HEK293 (cell line): ENCODE measurements at regions not wholly inside any gene's neighbourhood (a gene's known extent, or its start where the extent isn't known, plus 50 kb on each side); places are given as distances from the start of the nearest gene placed in this dataset.

ENCODE experiments used
- CTCF ChIP-seq: fragments of 450-650 bp; formaldehyde crosslinking; IDR thresholded peaks from 2 replicates; pipeline ENCODE4 v1.5.1; 2016; ENCODE audit warnings: missing biosample characterization, missing genetic modification characterization
- ZNF184 ChIP-seq: fragments of 450-650 bp; IDR thresholded peaks from 2 replicates; pipeline ENCODE4 v1.5.1; 2018; ENCODE audit warnings: missing biosample characterization, mild to moderate bottlenecking, missing genetic modification characterization
- ZNF274 ChIP-seq, 2 experiments: fragments of 200-500 bp in 1 of 2; fragments of 450-650 bp in 1 of 2; sonication (Bioruptor generic) in 1 of 2; formaldehyde crosslinking in 1 of 2; IDR thresholded peaks; 2 replicates each; pipeline versions ENCODE4 v1.5.1 to v1.6.1; 2014 to 2016; ENCODE audit warnings: borderline replicate concordance in 1 of 2, inconsistent platforms in 1 of 2, low read length in 1 of 2, missing biosample characterization in 1 of 2, missing genetic modification characterization in 1 of 2
- ZNF302 ChIP-seq: fragments of 450-650 bp; formaldehyde crosslinking; IDR thresholded peaks from 2 replicates; pipeline ENCODE4 v1.5.1; 2016; ENCODE audit warnings: missing biosample characterization, missing genetic modification characterization, low read depth
- TF ChIP-seq, protein P1 (sequence below): sonication (generic); formaldehyde crosslinking; IDR thresholded peaks from 2 replicates; pipeline ENCODE4 v1.8.1; 2022; ENCODE audit warnings: mild to moderate bottlenecking, moderate library complexity, missing genetic modification reagents
- TF ChIP-seq, protein P2 (sequence below): fragments of 450-650 bp; formaldehyde crosslinking; optimal IDR thresholded peaks from 2 replicates; pipeline ENCODE3; 2016; ENCODE audit warnings: missing biosample characterization, mild to moderate bottlenecking, missing genetic modification characterization
- TF ChIP-seq, protein P3 (sequence below): fragments of 450-650 bp; formaldehyde crosslinking; IDR thresholded peaks from 2 replicates; pipeline ENCODE4 v1.5.1; 2016; ENCODE audit warnings: missing biosample characterization, missing genetic modification characterization

GRCh38 chr4:125739760-125740159, 425.0 kb downstream of the FAT4 start:
- TF ChIP-seq CTCF (no peak), ZNF274 (IDR thresholded peaks at IDR 0.05; ENCODE audit: low read length) (no peak), ZNF274 (tag by site-specific recombination; IDR thresholded peaks at IDR 0.05; ENCODE audit: borderline replicate concordance) (no peak), ZNF184 (tag by site-specific recombination) (no peak), ZNF302 (no peak)
- TF ChIP-seq, protein P1, sequence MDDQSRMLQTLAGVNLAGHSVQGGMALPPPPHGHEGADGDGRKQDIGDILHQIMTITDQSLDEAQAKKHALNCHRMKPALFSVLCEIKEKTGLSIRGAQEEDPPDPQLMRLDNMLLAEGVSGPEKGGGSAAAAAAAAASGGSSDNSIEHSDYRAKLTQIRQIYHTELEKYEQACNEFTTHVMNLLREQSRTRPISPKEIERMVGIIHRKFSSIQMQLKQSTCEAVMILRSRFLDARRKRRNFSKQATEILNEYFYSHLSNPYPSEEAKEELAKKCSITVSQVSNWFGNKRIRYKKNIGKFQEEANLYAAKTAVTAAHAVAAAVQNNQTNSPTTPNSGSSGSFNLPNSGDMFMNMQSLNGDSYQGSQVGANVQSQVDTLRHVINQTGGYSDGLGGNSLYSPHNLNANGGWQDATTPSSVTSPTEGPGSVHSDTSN (CRISPR knock-in tag): no peak
- TF ChIP-seq, protein P2, sequence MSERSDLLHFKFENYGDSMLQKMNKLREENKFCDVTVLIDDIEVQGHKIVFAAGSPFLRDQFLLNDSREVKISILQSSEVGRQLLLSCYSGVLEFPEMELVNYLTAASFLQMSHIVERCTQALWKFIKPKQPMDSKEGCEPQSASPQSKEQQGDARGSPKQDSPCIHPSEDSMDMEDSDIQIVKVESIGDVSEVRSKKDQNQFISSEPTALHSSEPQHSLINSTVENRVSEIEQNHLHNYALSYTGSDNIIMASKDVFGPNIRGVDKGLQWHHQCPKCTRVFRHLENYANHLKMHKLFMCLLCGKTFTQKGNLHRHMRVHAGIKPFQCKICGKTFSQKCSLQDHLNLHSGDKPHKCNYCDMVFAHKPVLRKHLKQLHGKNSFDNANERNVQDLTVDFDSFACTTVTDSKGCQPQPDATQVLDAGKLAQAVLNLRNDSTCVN (tag by site-specific recombination): no peak
- TF ChIP-seq, protein P3, sequence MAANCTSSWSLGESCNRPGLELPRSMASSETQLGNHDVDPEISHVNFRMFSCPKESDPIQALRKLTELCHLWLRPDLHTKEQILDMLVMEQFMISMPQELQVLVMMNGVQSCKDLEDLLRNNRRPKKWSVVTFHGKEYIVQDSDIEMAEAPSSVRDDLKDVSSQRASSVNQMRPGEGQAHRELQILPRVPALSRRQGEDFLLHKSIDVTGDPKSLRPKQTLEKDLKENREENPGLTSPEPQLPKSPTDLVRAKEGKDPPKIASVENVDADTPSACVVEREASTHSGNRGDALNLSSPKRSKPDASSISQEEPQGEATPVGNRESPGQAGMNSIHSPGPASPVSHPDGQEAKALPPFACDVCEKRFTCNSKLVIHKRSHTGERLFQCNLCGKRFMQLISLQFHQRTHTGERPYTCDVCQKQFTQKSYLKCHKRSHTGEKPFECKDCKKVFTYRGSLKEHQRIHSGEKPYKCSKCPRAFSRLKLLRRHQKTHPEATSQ (tag by site-specific recombination): no peak
